Keratinocyte (primary cell): ENCODE measurements at regions not wholly inside any gene's neighbourhood (a gene's known extent, or its start where the extent isn't known, plus 50 kb on each side); places are given as distances from the start of the nearest gene placed in this dataset.

Experiments
- DNase-seq: peaks from one replicate; pipeline ENCODE4 v3.0.0-alpha.2; 2011; ENCODE audit warnings: low read depth, missing footprints, low spot score
- FAIRE-seq: peaks from 2 replicates; lab custom pipeline; 2011; peaks lifted over from hg19 to GRCh38; lab: Jason Lieb, UNC
- H2AFZ ChIP-seq: 2 replicates; pipeline ENCODE4 v1.6.0; 2012; ENCODE audit warnings: low read length, control low read depth, inconsistent platforms; ENCODE audit not compliant: control insufficient read depth
- H3K27ac ChIP-seq: 2 replicates; pipeline ENCODE4 v1.5.1; 2011; ENCODE audit warnings: low read length; ENCODE audit not compliant: control insufficient read depth, insufficient read depth
- H3K27me3 ChIP-seq: 3 replicates; pipeline ENCODE4 v1.6.0; 2011; ENCODE audit warnings: low read length; ENCODE audit not compliant: control insufficient read depth, insufficient read depth; ENCODE audit errors: extremely low read depth
- H3K36me3 ChIP-seq, 2 experiments: 2 replicates in 1 of 2; 3 replicates in 1 of 2; pipeline ENCODE4 v1.5.1; 2011; ENCODE audit warnings: low read length in 2 of 2, mild to moderate bottlenecking in 1 of 2; ENCODE audit not compliant: control insufficient read depth in 2 of 2, insufficient read depth in 2 of 2; ENCODE audit errors: extremely low read depth in 1 of 2
- H3K4me1 ChIP-seq: 3 replicates; pipeline ENCODE4 v1.5.1; 2011; ENCODE audit warnings: low read length; ENCODE audit not compliant: control insufficient read depth, insufficient read depth; ENCODE audit errors: extremely low read depth
- H3K4me2 ChIP-seq: 3 replicates; pipeline ENCODE4 v1.6.0; 2011; ENCODE audit warnings: low read depth, low read length; ENCODE audit not compliant: control insufficient read depth, insufficient read depth; ENCODE audit errors: extremely low read depth
- H3K4me3 ChIP-seq, 3 experiments: fragments of 200-600 bp in 1 of 3; sonication (generic) in 1 of 3; 2 replicates in 2 of 3; 3 replicates in 1 of 3; pipeline ENCODE4 v1.5.1; 2011 to 2016; ENCODE audit warnings: low read length in 3 of 3, mild to moderate bottlenecking in 3 of 3, control low read depth in 2 of 3, inconsistent platforms in 1 of 3, low read depth in 1 of 3, mixed read lengths in 1 of 3, mixed run types in 1 of 3, moderate library complexity in 1 of 3; ENCODE audit not compliant: control insufficient read depth in 2 of 3, insufficient read depth in 2 of 3; ENCODE audit errors: extremely low read depth in 1 of 3
- H3K79me2 ChIP-seq: 2 replicates; pipeline ENCODE4 v1.6.0; 2012; ENCODE audit warnings: low read length; ENCODE audit not compliant: control insufficient read depth, insufficient read depth
- H3K9ac ChIP-seq: 3 replicates; pipeline ENCODE4 v1.6.0; 2011; ENCODE audit warnings: low read length; ENCODE audit not compliant: control insufficient read depth, insufficient read depth; ENCODE audit errors: extremely low read depth
- H3K9me1 ChIP-seq: 3 replicates; pipeline ENCODE4 v1.6.0; 2011; ENCODE audit warnings: low read length; ENCODE audit not compliant: control insufficient read depth, insufficient read depth; ENCODE audit errors: extremely low read depth
- H3K9me3 ChIP-seq: 2 replicates; pipeline ENCODE4 v1.5.1; 2012; ENCODE audit warnings: low read depth, low read length; ENCODE audit not compliant: control insufficient read depth
- H4K20me1 ChIP-seq: 3 replicates; pipeline ENCODE4 v1.6.0; 2011; ENCODE audit warnings: low read length; ENCODE audit not compliant: control insufficient read depth, insufficient read depth; ENCODE audit errors: extremely low read depth
- EZH2 ChIP-seq: IDR thresholded peaks from one replicate; pipeline ENCODE4 v1.6.1; 2012; ENCODE audit warnings: inconsistent platforms, mild to moderate bottlenecking, low read length, moderate library complexity
- dilution Hi-C: fragments of 300-500 bp; cut with MboI; formaldehyde crosslinking; loops from one replicate; pipeline ENCODE4 v1.7.0; 2020; ENCODE audit warnings: low sequenced_read_pairs; ENCODE audit not compliant: extremely low pct_ligation_motif_present
- TF ChIP-seq, protein P1 (sequence below), 3 experiments: IDR thresholded peaks in 1 of 3; conservative IDR thresholded peaks in 1 of 3; optimal IDR thresholded peaks in 1 of 3; 2 replicates in 2 of 3; 3 replicates in 1 of 3; pipeline versions ENCODE3 to v1.5.1; 2011; ENCODE audit warnings: low read length in 3 of 3, mild to moderate bottlenecking in 3 of 3, moderate library complexity in 2 of 3, control low read depth in 1 of 3, inconsistent platforms in 1 of 3; ENCODE audit not compliant: insufficient read depth in 2 of 3; ENCODE audit errors: extremely low read depth in 1 of 3

DNA sequence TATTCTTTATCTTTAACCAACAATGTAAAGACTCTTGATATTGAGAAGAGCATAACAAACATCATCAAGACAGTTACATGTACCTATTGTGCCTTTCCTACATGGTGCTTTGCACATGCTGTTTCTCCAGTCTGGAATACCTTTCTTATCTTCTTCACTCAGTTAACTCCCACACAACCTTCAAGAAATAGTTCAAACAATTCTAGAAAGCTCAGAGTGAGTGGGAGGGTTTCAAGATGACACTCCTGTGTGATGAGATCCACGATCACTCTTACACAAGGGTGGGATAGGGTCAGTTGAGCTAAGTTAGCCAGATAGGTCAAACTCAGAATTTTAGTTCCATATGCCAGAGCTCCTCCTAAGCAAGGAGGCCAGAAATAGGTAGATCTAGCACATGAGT is 915.5 kb downstream of the NR2F1-AS1 start:
- Histone ChIP-seq H4K20me1 (no peaks in the 10 kb centered on the region), H3K9ac (no peak overlapping the region), H3K9me1 (no peaks in the 10 kb centered on the region), H3K79me2 (no peaks in the 10 kb centered on the region), H3K27me3 (no peaks in the 10 kb centered on the region), H3K4me2 (no peak overlapping the region), H3K4me1 (no peaks in the 10 kb centered on the region), H2AFZ (no peak overlapping the region), H3K27ac (no peak overlapping the region), H3K9me3 (no peaks in the 10 kb centered on the region), H3K36me3 (no peaks in the 10 kb centered on the region), H3K4me3 (no peak overlapping the region)
- dilution Hi-C loops = no loop called here
- TF ChIP-seq, protein P1, sequence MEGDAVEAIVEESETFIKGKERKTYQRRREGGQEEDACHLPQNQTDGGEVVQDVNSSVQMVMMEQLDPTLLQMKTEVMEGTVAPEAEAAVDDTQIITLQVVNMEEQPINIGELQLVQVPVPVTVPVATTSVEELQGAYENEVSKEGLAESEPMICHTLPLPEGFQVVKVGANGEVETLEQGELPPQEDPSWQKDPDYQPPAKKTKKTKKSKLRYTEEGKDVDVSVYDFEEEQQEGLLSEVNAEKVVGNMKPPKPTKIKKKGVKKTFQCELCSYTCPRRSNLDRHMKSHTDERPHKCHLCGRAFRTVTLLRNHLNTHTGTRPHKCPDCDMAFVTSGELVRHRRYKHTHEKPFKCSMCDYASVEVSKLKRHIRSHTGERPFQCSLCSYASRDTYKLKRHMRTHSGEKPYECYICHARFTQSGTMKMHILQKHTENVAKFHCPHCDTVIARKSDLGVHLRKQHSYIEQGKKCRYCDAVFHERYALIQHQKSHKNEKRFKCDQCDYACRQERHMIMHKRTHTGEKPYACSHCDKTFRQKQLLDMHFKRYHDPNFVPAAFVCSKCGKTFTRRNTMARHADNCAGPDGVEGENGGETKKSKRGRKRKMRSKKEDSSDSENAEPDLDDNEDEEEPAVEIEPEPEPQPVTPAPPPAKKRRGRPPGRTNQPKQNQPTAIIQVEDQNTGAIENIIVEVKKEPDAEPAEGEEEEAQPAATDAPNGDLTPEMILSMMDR (optimal IDR thresholded peaks at IDR 0.05 in 1 of 3, IDR thresholded peaks at IDR 0.05 in 1 of 3, conservative IDR thresholded peaks at IDR 0.05 in 1 of 3; ENCODE audit: extremely low read depth in 1 of 3, insufficient read depth in 2 of 3, low read length in 3 of 3) = no peak
- no peak for TF ChIP-seq EZH2
- FAIRE-seq = no peak
- DNase-seq = no peak

DNA sequence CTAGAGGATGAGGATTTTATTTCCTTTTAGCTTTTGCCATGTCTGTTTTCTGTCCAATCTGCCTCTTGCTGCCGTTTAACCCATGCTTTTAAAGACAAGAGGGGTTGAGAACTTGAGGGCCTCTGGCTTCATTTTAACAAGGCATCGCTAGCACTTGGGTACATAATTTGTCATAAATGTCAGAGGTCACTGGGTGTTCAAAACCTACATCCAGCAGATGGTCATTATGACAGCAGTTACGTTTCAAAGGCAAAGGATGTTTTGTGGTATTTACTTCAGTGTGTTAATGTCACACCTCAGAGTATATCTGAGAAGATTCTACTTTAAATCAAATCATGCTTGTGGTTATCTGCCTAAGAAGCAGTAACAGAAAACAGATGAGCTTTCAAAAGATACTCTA is 918.3 kb downstream of the NR2F1-AS1 start:
- TF ChIP-seq EZH2 = no peak
- TF ChIP-seq, protein P1 (optimal IDR thresholded peaks at IDR 0.05 in 1 of 3, IDR thresholded peaks at IDR 0.05 in 1 of 3, conservative IDR thresholded peaks at IDR 0.05 in 1 of 3; ENCODE audit: extremely low read depth in 1 of 3, insufficient read depth in 2 of 3, low read length in 3 of 3) = no peak
- H2AFZ ChIP-seq = no peak overlapping the region
- no peaks in the 10 kb centered on the region for H3K79me2 ChIP-seq
- H4K20me1 ChIP-seq = no peaks in the 10 kb centered on the region
- H3K9me3 ChIP-seq = no peaks in the 10 kb centered on the region
- no peaks in the 10 kb centered on the region for H3K9me1 ChIP-seq
- H3K36me3 ChIP-seq = no peaks in the 10 kb centered on the region
- no peaks in the 10 kb centered on the region for H3K4me1 ChIP-seq
- DNase-seq (no peak), FAIRE-seq (no peak)
- no peak overlapping the region for H3K27ac ChIP-seq
- no peaks in the 10 kb centered on the region for H3K27me3 ChIP-seq
- H3K9ac ChIP-seq = no peak overlapping the region
- dilution Hi-C loops = no loop called here
- no peak overlapping the region for H3K4me3 ChIP-seq
- H3K4me2 ChIP-seq = no peak overlapping the region
